H1 (cell line): ENCODE measurements at regions not wholly inside any gene's neighbourhood (a gene's known extent, or its start where the extent isn't known, plus 50 kb on each side); places are given as distances from the start of the nearest gene placed in this dataset.

Source experiments
- EZH2 ChIP-seq: fragments of 200-600 bp; sonication (generic); IDR thresholded peaks from 2 replicates; pipeline ENCODE4 v1.7.1; 2012; ENCODE audit warnings: low read depth, mild to moderate bottlenecking, moderate library complexity, low read length, inconsistent platforms; ENCODE audit not compliant: severe bottlenecking
- TF ChIP-seq, protein P1 (sequence below), 3 experiments: IDR thresholded peaks; 1 replicate in 2 of 3; 2 replicates in 1 of 3; pipeline versions ENCODE4 v1.5.1 to v1.6.1; 2011; ENCODE audit warnings: low read length in 3 of 3, mild to moderate bottlenecking in 3 of 3, inconsistent platforms in 2 of 3, low read depth in 1 of 3, moderate library complexity in 1 of 3; ENCODE audit not compliant: insufficient read depth in 1 of 3; ENCODE audit errors: control extremely low read depth in 1 of 3

DNA sequence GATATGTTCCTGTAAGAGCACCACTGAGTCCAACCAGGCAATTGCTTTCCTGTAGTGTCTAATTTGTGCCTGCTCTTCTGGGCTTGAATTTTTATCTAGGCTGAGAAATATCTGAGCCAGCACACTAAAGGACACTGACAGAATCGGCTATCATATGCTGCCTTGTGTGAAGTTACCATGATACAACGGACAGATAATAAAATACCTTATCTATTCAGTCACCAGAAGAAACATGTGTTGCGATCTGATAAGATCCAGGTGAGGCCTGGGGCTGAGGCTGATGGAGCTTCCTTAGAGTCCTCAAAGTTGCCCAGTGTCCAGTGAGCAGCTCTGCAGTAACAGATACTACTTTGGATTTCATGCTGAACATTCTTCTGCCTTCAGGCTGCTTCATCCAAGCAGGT lies 111.8 kb downstream of the ZNF518B start:
- TF ChIP-seq EZH2: no peak
- TF ChIP-seq, protein P1, sequence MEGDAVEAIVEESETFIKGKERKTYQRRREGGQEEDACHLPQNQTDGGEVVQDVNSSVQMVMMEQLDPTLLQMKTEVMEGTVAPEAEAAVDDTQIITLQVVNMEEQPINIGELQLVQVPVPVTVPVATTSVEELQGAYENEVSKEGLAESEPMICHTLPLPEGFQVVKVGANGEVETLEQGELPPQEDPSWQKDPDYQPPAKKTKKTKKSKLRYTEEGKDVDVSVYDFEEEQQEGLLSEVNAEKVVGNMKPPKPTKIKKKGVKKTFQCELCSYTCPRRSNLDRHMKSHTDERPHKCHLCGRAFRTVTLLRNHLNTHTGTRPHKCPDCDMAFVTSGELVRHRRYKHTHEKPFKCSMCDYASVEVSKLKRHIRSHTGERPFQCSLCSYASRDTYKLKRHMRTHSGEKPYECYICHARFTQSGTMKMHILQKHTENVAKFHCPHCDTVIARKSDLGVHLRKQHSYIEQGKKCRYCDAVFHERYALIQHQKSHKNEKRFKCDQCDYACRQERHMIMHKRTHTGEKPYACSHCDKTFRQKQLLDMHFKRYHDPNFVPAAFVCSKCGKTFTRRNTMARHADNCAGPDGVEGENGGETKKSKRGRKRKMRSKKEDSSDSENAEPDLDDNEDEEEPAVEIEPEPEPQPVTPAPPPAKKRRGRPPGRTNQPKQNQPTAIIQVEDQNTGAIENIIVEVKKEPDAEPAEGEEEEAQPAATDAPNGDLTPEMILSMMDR (IDR thresholded peaks at IDR 0.05; ENCODE audit: control extremely low read depth in 1 of 3, insufficient read depth in 1 of 3, low read depth in 1 of 3, low read length in 3 of 3): no peak
